Dedifferentiated amniotic fluid mesenchymal stem cell (primary cell): ENCODE measurements at regions not wholly inside any gene's neighbourhood (a gene's known extent, or its start where the extent isn't known, plus 50 kb on each side); places are given as distances from the start of the nearest gene placed in this dataset.

Source experiments
- DNase-seq: peaks from one replicate; pipeline ENCODE4 v3.0.0-alpha.2; 2016; ENCODE audit errors: extremely low spot score

- no peak for DNase-seq
These were observed 770.5 kb downstream of the MED13L start for GRCh38 chr12:115506822-115507559.

DNA sequence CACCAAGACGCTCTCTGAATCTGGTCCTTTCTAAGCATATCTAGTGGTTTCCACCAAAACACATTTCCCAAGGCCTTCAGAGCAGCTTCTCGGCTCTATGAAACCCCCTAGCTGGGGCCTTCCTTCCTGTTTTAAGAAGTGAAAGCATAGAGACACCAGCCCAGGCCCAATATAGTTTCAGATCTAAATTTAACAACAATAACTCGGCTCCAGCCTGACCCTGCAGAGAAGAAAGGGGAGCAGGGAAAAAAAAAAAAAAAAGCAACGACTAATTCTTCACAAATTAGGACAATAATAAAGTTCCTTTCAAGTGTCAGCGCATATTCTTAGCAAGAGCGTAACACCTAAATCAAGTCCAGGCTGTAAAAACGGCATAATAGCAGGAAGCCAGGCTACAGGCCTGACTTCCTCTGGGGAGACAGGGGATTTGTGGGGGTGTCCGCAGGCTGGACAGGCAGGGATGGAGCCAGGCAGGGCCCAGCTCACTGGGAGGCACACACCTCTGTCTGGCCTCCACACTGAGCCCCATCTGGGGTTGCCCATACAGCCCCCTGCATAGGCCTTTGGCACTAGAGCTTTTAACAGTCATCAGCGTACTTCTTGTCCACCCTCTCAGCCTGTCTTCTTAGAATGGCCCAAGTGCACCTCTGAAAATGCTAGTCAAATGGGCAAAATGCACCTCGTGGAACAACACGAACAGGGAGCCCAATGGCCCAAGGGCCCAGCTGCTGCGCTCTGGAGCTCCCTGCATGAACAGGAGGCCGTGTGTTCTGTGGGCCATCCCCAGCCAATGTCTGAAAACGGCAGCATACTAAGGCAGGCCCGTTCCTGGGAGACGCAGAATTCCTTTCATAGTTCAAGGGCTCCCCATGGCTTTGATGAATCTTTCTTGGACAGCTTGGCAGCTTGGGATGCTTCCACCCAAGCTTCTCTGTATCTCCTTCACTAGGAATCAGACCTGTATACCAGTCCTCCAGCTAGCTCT, 772.9 kb downstream of the MED13L start:
- no peak for DNase-seq

DNA sequence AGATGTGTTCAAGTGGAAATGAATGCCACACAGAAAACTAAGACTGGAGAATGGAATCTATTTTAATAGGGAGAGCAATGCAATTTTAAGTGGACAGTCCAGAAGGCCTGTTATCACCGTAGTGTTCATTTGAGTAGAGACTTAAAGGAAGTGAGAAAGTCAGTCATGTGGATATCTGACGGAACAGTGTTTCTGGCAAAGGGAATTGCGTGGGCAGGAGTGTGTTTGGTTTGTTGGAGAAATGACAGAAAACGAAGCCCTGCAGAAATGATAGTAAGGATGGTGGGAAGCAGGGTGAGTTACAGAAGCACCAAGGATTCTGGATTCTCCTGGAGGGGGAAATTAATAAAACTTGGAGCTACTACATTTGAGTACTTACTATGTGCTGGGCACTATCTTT, 776.6 kb downstream of the MED13L start:
- DNase-seq: no peak

DNA sequence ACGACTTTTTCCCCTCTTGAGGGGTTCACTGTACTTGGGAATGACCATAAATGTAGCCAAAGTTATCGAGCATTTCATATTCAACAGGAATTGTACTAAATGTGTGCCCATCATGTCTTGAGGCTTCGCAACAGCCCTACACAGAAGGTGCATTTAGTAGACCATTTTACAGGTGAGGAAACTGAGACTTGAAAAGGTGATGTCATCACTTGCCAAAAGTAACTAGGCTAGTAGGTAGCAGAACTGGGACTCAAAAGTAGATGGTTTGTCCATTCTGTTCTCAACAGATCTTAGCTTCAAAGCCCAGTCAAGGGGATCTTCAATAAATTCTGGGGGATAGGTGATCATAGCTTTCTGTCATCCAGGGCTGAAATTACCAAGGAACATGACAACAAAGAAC, 782.2 kb downstream of the MED13L start:
- no peak for DNase-seq

DNA sequence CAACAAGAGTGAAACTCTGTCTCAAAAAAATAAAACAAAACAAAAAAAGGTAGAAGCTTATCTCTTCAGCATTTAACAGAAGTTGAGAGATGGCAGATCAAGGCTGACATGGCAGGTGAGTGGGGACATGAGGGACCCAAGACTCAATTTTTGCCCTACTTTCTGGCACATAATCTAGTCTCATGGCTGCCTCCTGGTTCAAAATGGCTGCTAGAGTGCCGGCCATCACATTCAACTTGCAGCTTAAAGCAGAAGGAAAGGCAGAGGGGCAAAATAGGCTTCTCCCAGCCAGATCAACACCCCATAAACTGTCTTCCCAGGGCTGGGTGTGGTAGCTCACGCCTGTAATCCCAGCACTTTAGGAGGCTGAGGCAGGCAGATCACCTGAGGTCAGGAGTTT, 784.9 kb downstream of the MED13L start:
- DNase-seq: no peak

DNA sequence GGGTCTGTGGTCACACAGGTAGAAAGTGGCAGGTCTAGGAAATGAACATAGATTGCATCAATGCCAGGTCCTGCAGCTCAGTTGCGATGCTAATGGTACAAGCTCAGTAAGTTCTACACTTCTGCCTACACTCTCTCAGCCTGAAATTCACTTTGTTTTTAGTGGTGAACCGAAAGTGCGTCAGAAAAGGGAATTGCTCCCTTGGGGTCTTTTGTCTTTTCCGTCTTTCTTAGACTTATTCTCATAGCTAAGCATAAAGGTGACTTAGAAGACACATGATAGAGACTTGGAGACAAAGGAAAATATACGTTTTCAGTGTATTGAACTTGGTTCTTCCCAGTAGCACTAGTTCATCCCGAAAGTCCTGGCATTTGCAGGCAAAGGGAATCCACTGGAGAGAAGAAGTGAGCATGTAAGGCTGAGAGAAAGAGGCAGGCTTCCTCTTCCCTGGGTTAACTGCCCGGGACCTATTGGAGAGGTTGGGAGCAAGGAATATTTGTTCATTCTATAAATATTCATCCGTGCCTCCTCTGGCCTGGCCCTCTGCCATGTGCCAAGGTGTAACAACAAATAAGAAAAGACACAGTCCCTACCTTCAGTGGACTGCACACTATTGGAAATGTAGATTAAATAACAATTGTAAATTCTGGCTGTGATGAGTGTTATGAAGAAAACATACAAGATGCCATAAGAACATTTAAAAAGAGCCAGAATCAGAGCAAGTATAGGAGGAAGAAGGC, 785.8 kb downstream of the MED13L start:
- DNase-seq: no peak

DNA sequence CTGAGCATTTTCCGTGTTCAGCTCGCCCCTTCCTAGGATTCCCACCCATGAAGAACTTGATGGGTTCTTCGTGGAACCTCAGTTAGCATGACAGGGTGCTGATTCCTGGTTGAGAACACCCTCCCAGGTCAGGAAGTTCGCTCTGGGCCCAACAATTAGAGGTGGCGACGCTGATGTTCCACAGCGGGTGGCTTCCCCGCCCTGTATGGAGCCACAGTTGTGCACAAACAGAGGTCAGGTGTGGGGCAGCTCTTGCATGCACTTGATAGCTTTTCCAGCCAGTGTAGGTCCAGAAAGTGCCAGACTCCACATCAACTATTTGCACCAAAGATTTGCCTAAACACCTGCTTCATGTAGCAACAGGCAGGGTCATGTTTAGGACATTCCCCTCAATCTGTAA, 788.2 kb downstream of the MED13L start:
- DNase-seq: no peak

- no peak for DNase-seq
These were observed 791.5 kb downstream of the MED13L start for GRCh38 chr12:115485967-115486366.

DNA sequence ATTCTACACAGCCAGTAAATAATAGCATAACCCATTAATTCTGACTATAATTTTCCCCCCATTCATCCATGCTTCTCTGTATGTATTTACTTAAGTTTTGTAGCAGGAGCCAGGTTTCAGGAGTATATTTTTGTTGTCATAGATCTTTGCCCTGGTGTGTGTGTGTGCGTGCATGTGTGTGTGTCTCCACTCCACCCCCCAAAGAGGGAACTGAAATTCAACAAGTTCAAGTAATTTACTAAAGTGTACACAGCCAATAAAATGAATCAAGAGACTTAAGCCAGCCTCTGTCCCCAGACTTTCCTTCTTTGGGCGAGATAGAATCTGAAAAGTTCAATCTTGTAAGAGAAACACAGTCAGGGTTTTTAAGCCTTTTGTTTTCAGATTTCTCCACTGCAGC, 792.0 kb downstream of the MED13L start:
- no peak for DNase-seq

DNA sequence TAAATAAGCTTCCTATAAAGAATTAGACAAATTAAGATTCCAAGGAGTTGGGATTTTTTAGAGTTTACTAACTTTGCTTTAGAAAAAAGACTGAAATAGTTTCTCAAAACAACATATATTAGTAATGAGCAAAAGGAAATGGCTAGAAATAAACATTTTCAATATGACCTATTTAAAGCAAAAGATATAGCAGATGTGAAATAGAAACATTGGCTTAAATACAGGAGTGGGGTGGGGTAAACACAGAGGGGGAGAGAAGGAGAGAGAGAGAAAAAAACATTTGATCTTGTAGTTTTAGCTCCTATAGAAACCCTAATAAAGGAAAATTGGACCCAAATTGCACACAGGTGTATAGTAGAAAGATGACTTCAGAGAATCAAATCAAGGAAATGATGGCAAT, 794.5 kb downstream of the MED13L start:
- no peak for DNase-seq

- DNase-seq: no peak
These were observed 796.4 kb downstream of the MED13L start for GRCh38 chr12:115481141-115481540.

- DNase-seq: no peak
These were observed 794.5 kb upstream of the TBX3 start for GRCh38 chr12:115478505-115478904.

DNA sequence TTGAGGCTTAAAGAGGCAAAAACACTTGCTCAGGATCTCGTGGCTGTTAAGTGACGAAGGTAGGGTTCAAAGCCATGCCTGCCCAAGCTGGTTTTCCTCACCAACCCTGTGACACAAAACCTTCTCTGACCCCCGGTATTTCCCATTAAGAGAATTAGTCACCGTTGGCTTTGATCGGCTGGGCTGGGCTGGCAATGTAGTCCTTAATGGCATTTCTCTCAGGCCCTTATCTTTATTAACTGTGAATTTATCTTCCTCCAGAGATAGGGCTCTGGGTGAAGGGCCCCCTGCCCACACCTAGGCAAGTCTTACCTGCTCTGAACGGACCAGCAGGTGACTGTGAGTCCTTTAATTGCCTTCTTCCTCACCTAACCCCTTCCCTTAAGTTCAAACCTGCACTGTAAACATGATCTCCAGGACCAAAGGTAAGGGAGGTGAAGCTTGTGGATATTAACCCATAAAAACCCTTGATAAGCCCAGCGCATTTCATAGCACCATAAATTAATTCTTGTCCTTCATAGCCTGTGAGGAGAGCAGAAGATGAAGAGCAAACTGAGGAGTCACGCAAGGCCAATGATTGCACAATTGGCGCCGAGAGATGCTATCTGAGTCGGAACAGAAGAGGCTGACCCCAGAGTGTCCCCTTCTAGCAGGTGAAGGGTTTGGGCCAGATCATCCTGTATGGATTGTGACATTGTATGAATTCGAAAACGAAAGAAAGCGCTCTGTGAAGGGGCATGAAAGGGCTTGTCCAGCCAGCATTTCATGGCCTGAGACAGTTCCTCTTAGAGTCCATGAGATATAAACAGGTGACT, 790.8 kb upstream of the TBX3 start:
- DNase-seq: no peak

GRCh38 chr12:115473257-115473956, 789.4 kb upstream of the TBX3 start:
- no peak for DNase-seq

DNA sequence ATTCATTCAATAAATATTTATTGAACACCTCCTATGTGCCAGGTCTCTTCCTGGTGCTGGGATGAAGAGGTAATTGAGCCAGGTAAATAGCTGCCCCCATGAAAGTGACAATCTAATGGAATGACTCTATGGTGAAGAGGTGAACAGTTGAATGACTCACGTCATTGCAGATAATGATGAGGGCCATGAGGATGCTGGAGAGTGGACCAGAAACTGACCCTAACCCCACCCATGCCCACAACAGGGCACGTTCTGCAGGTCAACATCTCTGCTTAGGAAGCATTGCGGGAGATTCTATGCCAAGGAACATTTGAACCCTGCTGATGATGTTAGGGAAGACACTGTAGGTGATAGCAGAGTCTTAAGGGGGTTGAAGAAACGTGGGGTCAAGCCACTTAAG, 788.9 kb upstream of the TBX3 start:
- DNase-seq: no peak

- no peak for DNase-seq
These were observed 787.0 kb upstream of the TBX3 start for GRCh38 chr12:115470977-115471376.

DNA sequence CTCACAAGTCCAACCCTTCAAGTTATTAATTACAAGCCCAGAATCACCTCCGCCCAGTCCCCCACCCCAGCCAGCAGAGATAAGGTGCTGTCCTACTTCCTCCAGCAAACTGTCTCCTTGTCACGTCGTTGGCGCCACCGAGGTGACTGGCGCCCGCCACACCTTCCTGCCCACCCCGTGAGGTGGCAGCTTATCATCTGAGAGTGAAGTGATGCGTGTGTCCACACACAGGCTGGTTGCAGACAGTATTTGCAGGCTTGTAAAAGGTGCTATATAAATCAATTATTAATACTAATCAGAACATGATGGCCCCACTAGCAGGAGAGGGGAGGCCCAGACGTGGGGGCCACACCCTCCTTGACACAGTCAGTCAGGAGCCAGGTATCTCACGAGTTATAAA, 786.6 kb upstream of the TBX3 start:
- DNase-seq: no peak

DNA sequence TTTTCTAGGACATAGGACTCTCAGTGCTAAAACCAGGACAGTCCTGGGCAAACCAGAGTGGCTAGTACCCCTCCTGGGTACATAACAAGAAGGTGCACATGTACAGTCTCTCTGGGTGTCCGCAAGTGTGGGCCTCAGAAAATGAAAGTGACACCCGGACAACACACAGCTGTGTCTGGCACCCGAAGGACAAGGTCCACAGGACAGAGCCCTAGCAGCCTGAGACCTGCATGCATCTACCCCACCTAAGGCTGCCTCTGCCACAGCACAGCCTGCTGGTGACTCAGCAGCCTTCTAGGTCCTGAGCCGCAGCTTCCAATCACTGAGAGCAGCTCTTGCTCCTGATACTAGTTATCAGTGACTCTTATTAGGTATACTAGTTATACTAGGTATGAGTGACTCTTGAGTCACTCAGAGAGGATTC, 784.1 kb upstream of the TBX3 start:
- DNase-seq: no peak

GRCh38 chr12:115467531-115467930, 783.6 kb upstream of the TBX3 start:
- DNase-seq: no peak

DNA sequence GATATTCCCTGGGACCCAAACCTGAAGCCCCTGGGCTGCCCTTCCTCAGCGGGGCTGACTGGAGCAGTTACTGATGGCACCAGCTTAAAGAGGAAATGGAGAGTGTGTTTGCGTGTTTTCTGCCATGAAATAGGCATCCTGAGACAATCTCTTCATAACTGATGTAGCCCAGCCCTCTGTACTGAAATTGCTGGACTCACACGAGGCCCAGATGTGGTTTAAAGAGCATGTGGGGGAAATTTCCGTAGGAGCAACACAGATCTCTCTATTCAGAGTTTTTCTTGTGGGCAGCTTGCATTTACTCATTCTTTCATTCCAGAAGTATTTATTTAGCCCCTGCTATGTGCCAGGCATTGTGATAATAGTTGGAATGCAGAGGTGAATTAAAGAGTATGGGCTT, 782.1 kb upstream of the TBX3 start:
- no peak for DNase-seq

DNA sequence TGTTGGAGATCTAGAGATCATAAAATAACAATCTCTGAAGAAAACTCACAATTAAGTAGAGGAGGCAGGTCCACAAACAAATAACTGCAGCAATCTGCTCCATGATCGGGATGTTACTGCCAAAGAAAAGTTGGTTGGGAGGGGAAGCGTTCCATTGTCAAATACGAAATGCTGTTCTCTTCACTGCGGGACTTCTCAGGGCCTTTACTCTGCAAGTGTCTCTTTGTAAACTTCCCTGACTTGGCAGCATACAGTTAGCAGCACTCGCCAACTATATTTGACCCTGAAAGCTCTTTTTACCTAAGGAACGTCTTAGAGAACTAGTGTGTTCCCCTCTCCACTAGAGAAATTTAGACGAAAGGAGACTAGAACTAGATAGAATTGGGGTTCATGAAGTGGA, 780.7 kb upstream of the TBX3 start:
- no peak for DNase-seq
